Peyer's patch (tissue), 4 donors: ENCODE measurements at regions not wholly inside any gene's neighbourhood (a gene's known extent, or its start where the extent isn't known, plus 50 kb on each side); places are given as distances from the start of the nearest gene placed in this dataset.

Experiments used
- DNase-seq, 3 donors: peaks; one replicate each; pipeline ENCODE4 v3.0.0-alpha.2; 2017 to 2019
- H3K27ac ChIP-seq, 4 donors: fragments of 200-600 bp; sonication (generic); one replicate each; pipeline ENCODE4 v1.5.1; 2016 to 2019
- H3K27me3 ChIP-seq, 2 donors: fragments of 200-600 bp; sonication (generic); one replicate each; pipeline ENCODE4 v1.5.1; 2019
- H3K36me3 ChIP-seq, 3 donors: fragments of 200-600 bp; sonication (generic); one replicate each; pipeline ENCODE4 v1.5.1; 2016 to 2019
- H3K4me1 ChIP-seq, 4 donors: fragments of 200-600 bp; sonication (generic); one replicate each; pipeline ENCODE4 v1.5.1; 2016 to 2019
- H3K4me3 ChIP-seq, 4 donors: fragments of 200-600 bp; sonication (generic); 1 replicate in 3 of 4; 2 replicates in 1 of 4; pipeline ENCODE4 v1.5.1; 2016 to 2019; ENCODE audit warnings: mild to moderate bottlenecking in 1 of 4
- H3K9me3 ChIP-seq, 4 donors: fragments of 200-600 bp; sonication (generic); one replicate each; pipeline ENCODE4 v1.5.1; 2016 to 2019; ENCODE audit warnings: mild to moderate bottlenecking in 1 of 4
- CTCF ChIP-seq, 6 experiments: fragments of 450-650 bp in 4 of 6; fragments of 200-600 bp in 2 of 6; sonication (generic) in 1 of 6; IDR thresholded peaks; one replicate each; pipeline ENCODE4 v1.5.1; 2017 to 2019; ENCODE audit warnings: antibody characterized with exemption in 6 of 6, mild to moderate bottlenecking in 3 of 6, moderate library complexity in 1 of 6
- POLR2A ChIP-seq, 2 donors: fragments of 450-650 bp; IDR thresholded peaks; one replicate each; pipeline ENCODE4 v1.5.1; 2017; ENCODE audit warnings: antibody characterized with exemption in 2 of 2, mild to moderate bottlenecking in 2 of 2, moderate library complexity in 2 of 2

GRCh38 chr2:14975381-14975780 is 342.9 kb downstream of the LRATD1 start:
- no peaks in the 10 kb centered on the region for H3K9me3 ChIP-seq
- H3K36me3 ChIP-seq: no peaks in the 10 kb centered on the region
- H3K4me3 ChIP-seq: no peak overlapping the region
- no peak overlapping the region for H3K27ac ChIP-seq
- no peak for DNase-seq
- no peaks in the 10 kb centered on the region for H3K27me3 ChIP-seq
- no peak for TF ChIP-seq CTCF (IDR thresholded peaks at IDR 0.05)
- TF ChIP-seq POLR2A (IDR thresholded peaks at IDR 0.05): no peak
- no peaks in the 10 kb centered on the region for H3K4me1 ChIP-seq

- no peaks in the 10 kb centered on the region for H3K9me3 ChIP-seq
- no peak overlapping the region for H3K4me3 ChIP-seq
- no peaks in the 10 kb centered on the region for H3K36me3 ChIP-seq
- no peaks in the 10 kb centered on the region for H3K4me1 ChIP-seq
- TF ChIP-seq CTCF (IDR thresholded peaks at IDR 0.05) (no peak), POLR2A (IDR thresholded peaks at IDR 0.05) (no peak)
- no peaks in the 10 kb centered on the region for H3K27me3 ChIP-seq
- no peak overlapping the region for H3K27ac ChIP-seq
- no peak for DNase-seq
These were observed 344.5 kb downstream of the LRATD1 start for GRCh38 chr2:14977021-14977420.

- no peak overlapping the region for H3K4me3 ChIP-seq
- H3K27me3 ChIP-seq: no peaks in the 10 kb centered on the region
- no peak for DNase-seq
- no peaks in the 10 kb centered on the region for H3K9me3 ChIP-seq
- no peaks in the 10 kb centered on the region for H3K4me1 ChIP-seq
- no peak overlapping the region for H3K27ac ChIP-seq
- no peak for TF ChIP-seq CTCF (IDR thresholded peaks at IDR 0.05)
- no peaks in the 10 kb centered on the region for H3K36me3 ChIP-seq
These were observed 346.3 kb downstream of the LRATD1 start for GRCh38 chr2:14978845-14979244.

- TF ChIP-seq CTCF (IDR thresholded peaks at IDR 0.05): no peak
- no peak for TF ChIP-seq POLR2A (IDR thresholded peaks at IDR 0.05)
- Histone ChIP-seq H3K4me1 (no peaks in the 10 kb centered on the region), H3K27me3 (no peaks in the 10 kb centered on the region), H3K9me3 (no peaks in the 10 kb centered on the region), H3K4me3 (no peak overlapping the region), H3K36me3 (no peaks in the 10 kb centered on the region), H3K27ac (no peak overlapping the region)
- DNase-seq: no peak
These were observed 350.3 kb downstream of the LRATD1 start for GRCh38 chr2:14982790-14983189.

GRCh38 chr2:14988600-14988999 is 356.1 kb downstream of the LRATD1 start:
- H3K36me3 ChIP-seq: no peaks in the 10 kb centered on the region
- TF ChIP-seq POLR2A (IDR thresholded peaks at IDR 0.05) (no peak), CTCF (IDR thresholded peaks at IDR 0.05) (no peak)

GRCh38 chr2:14991723-14992122 is 359.2 kb downstream of the LRATD1 start:
- no peak for TF ChIP-seq POLR2A (IDR thresholded peaks at IDR 0.05)
- no peak for TF ChIP-seq CTCF (IDR thresholded peaks at IDR 0.05)
- H3K9me3 ChIP-seq: no peaks in the 10 kb centered on the region
- no peaks in the 10 kb centered on the region for H3K4me1 ChIP-seq
- H3K27me3 ChIP-seq: no peaks in the 10 kb centered on the region
- no peak for DNase-seq
- no peaks in the 10 kb centered on the region for H3K36me3 ChIP-seq
- no peak overlapping the region for H3K4me3 ChIP-seq
- H3K27ac ChIP-seq: no peak overlapping the region

More at GRCh38 chr2:14988600-14988999, 356.1 kb downstream of the LRATD1 start:
- H3K4me3 ChIP-seq: no peak overlapping the region
- H3K4me1 ChIP-seq: no peaks in the 10 kb centered on the region
- H3K27ac ChIP-seq: no peak overlapping the region
- no peaks in the 10 kb centered on the region for H3K9me3 ChIP-seq
- H3K27me3 ChIP-seq: no peaks in the 10 kb centered on the region
- DNase-seq: no peak
